AG04449 (cell line): ENCODE measurements at regions not wholly inside any gene's neighbourhood (a gene's known extent, or its start where the extent isn't known, plus 50 kb on each side); places are given as distances from the start of the nearest gene placed in this dataset.

Source experiments
- CTCF ChIA-PET: fragments of 350-600 bp; formaldehyde crosslinking; extraction: SDS; loops from one replicate; lab custom pipeline; 2021; ENCODE audit warnings: antibody characterized with exemption; lab: Yijun Ruan, JAX
- POLR2A ChIA-PET: fragments of 400-600, 350-600 bp; formaldehyde crosslinking; extraction: SDS; loops from one replicate; lab custom pipeline; 2020; ENCODE audit warnings: antibody characterized with exemption, inconsistent platforms; lab: Yijun Ruan, JAX
- DNase-seq: peaks from one replicate; pipeline ENCODE4 v3.0.0-alpha.2; 2010; ENCODE audit warnings: low read depth, low spot score
- H3K4me3 ChIP-seq: 2 replicates; pipeline ENCODE4 v1.5.1; 2011; ENCODE audit warnings: low read depth, mild to moderate bottlenecking, control low read depth, low read length
- TF ChIP-seq, protein P1 (sequence below): IDR thresholded peaks from one replicate; pipeline ENCODE4 v1.5.1; 2011; ENCODE audit warnings: mild to moderate bottlenecking, moderate library complexity, low read length, control low read depth, inconsistent platforms; ENCODE audit not compliant: insufficient read depth; ENCODE audit errors: missing control alignments

DNA sequence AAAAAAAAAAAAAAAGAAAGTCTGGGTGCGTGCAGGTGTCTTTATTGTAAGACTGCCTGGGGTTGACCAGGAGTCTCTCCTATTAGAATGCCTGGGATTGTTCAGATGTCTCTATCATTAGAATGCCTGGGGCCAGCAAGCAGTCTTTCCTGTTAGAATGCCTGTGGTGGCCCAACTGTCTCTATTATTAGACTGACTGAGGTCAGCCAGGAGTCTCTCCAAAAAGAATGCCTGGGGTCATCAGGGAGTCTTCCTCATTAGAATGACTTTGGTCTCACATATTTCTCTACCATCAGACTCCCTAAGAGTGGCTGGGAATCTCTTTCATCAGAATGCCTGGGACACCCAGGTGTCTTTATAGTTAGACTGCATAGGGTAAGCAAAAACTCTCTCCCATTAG lies 1577.5 kb downstream of the UQCRFS1 start:
- no peak for DNase-seq
- CTCF ChIA-PET, result no interaction called here
- no peak overlapping the region for H3K4me3 ChIP-seq
- TF ChIP-seq, protein P1, sequence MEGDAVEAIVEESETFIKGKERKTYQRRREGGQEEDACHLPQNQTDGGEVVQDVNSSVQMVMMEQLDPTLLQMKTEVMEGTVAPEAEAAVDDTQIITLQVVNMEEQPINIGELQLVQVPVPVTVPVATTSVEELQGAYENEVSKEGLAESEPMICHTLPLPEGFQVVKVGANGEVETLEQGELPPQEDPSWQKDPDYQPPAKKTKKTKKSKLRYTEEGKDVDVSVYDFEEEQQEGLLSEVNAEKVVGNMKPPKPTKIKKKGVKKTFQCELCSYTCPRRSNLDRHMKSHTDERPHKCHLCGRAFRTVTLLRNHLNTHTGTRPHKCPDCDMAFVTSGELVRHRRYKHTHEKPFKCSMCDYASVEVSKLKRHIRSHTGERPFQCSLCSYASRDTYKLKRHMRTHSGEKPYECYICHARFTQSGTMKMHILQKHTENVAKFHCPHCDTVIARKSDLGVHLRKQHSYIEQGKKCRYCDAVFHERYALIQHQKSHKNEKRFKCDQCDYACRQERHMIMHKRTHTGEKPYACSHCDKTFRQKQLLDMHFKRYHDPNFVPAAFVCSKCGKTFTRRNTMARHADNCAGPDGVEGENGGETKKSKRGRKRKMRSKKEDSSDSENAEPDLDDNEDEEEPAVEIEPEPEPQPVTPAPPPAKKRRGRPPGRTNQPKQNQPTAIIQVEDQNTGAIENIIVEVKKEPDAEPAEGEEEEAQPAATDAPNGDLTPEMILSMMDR, result no peak
- POLR2A ChIA-PET, result no interaction called here

DNA sequence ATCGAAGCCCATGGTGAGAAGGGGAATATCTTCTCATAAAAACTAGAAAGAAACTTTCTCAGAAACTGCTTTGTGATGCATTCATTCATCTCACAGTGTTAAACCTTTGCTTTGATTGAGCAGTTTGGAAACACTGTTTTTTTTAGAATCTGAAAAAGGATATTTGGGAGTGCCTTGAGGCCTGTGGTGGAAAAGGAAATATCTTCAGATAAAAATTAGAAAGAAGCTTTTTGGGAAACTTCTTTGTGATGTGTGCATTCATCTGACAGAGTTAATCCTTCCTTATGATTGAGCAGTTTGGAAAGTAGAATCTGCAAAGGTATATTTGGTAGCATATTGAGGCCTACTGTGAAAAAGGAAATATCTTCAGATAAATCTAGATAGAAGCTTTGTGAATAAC lies 1594.9 kb downstream of the UQCRFS1 start:
- TF ChIP-seq, protein P1, result no peak
- CTCF ChIA-PET, result no interaction called here
- POLR2A ChIA-PET, result no interaction called here
- H3K4me3 ChIP-seq, result no peak overlapping the region
- DNase-seq, result no peak

DNA sequence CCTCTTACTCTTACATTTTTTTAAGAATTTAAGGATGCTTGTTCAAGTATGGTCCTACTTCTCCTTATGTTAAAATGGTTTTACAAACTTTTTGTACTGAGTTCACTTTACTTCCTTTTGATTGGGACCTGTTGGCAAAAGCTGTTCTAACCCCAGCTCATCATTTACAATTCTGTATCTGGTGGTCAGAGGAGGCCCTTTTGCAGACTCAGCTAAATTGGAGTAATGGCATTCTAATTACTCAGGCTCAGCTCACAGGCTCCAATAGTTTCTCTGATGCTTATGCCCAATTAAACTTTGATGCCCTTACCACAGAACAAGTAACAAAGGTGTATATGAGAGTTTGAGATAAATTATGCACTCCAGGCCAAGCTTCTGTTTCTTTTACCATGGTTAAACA lies 1632.0 kb downstream of the UQCRFS1 start:
- TF ChIP-seq, protein P1, result no peak
- H3K4me3 ChIP-seq, result no peak overlapping the region
- POLR2A ChIA-PET, result no interaction called here
- DNase-seq, result no peak
- CTCF ChIA-PET, result no interaction called here
